SK-N-DZ (cell line): ENCODE measurements at regions not wholly inside any gene's neighbourhood (a gene's known extent, or its start where the extent isn't known, plus 50 kb on each side); places are given as distances from the start of the nearest gene placed in this dataset.
A peak's percentile ranks its signal among the peaks of the same experiment; 100 is the strongest.

Experiments used
- DNase-seq: peaks from one replicate; pipeline ENCODE4 v3.0.0-alpha.2; 2015; ENCODE audit warnings: low spot score

GRCh38 chr2:65700004-65700651, 267.7 kb upstream of the SPRED2 start:
- no peak for DNase-seq

GRCh38 chr2:65691816-65692215, 259.4 kb upstream of the SPRED2 start:
- DNase-seq = no peak

GRCh38 chr2:65688141-65688886, 255.9 kb upstream of the SPRED2 start:
- no peak for DNase-seq

- DNase-seq = peak; percentile 26
Measured at GRCh38 chr2:65687614-65688013, 255.2 kb upstream of the SPRED2 start.

GRCh38 chr2:65686928-65687521, 254.6 kb upstream of the SPRED2 start:
- DNase-seq = peak; percentile 15

GRCh38 chr2:65681503-65681902, 249.1 kb upstream of the SPRED2 start:
- DNase-seq = no peak

- no peak for DNase-seq
Measured at GRCh38 chr2:65678779-65679391, 246.5 kb upstream of the SPRED2 start.

GRCh38 chr2:65675350-65675749, 243.0 kb upstream of the SPRED2 start:
- DNase-seq = no peak

- DNase-seq = no peak
Measured at GRCh38 chr2:65671670-65672242, 239.4 kb upstream of the SPRED2 start.

- no peak for DNase-seq
Measured at GRCh38 chr2:65669574-65669973, 237.2 kb upstream of the SPRED2 start.

- no peak for DNase-seq
Measured at GRCh38 chr2:65668744-65669143, 236.3 kb upstream of the SPRED2 start.

GRCh38 chr2:65666156-65666725, 233.8 kb upstream of the SPRED2 start:
- no peak for DNase-seq

GRCh38 chr2:65664931-65665330, 232.5 kb upstream of the SPRED2 start:
- no peak for DNase-seq

- DNase-seq = no peak
Measured at GRCh38 chr2:65663831-65664407, 231.5 kb upstream of the SPRED2 start.

- DNase-seq = peak; percentile 56
Measured at GRCh38 chr2:65662654-65663432, 230.4 kb upstream of the SPRED2 start.

GRCh38 chr2:65661980-65662653, 229.7 kb upstream of the SPRED2 start:
- peak; percentile 26 for DNase-seq

GRCh38 chr2:65660340-65660739, 227.9 kb upstream of the SPRED2 start:
- no peak for DNase-seq

- no peak for DNase-seq
Measured at GRCh38 chr2:65658881-65659280, 226.5 kb upstream of the SPRED2 start.

GRCh38 chr2:65658266-65658665, 225.9 kb upstream of the SPRED2 start:
- DNase-seq = no peak

- no peak for DNase-seq
Measured at GRCh38 chr2:65656160-65656718, 223.8 kb upstream of the SPRED2 start.
